ENCODE measurements at regions not wholly inside any gene's neighbourhood (a gene's known extent, or its start where the extent isn't known, plus 50 kb on each side); places are given as distances from the start of the nearest gene placed in this dataset.
"Not testable (repeated sequence)": the region's sequence is repeated elsewhere in the genome, so short reads cannot be mapped to it uniquely, and the experiment has no call there.

GRCh38 chrX:1140236-1140681 is 72.2 kb downstream of the CRLF2 start:
- DNase-seq: no peak

GRCh38 chrX:1139185-1139500 is 73.3 kb downstream of the CRLF2 start:
- no peak for DNase-seq

DNA sequence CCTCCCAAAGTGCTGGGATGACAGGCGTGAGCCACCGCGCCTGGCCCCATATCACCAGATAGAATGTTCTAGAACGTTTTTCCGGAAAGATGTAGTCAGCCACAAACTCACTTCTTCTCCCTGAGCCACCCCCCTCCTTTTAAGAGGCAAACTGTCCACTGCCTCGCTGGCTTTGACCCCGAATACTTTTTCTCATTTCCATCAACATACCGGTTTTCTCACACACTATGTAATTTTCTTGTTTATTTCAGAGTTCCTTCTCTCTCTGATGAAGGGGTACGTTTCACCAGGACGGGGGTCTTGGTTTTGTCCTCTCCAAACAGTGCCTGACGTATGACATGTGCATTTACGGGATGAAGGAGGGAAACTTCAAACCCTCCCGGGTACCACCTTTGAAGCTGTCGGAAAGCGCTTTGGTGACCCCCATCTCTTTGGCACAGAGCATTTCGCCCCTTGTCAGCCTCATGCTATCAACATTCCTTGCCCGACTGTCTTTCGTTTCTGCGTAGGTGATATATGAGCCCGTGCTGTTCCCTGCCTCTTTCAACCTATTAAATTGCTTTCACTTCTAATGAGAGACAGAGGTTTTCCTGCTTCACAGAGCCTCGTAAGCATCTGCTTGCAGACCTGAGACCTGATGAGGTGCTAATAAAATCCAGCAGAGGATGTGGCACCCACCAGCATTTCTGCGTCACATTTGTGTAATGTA is 73.8 kb downstream of the CRLF2 start:
- no peak for DNase-seq

- DNase-seq: no peak
These were observed 74.9 kb downstream of the CRLF2 start for GRCh38 chrX:1137531-1137930.

DNA sequence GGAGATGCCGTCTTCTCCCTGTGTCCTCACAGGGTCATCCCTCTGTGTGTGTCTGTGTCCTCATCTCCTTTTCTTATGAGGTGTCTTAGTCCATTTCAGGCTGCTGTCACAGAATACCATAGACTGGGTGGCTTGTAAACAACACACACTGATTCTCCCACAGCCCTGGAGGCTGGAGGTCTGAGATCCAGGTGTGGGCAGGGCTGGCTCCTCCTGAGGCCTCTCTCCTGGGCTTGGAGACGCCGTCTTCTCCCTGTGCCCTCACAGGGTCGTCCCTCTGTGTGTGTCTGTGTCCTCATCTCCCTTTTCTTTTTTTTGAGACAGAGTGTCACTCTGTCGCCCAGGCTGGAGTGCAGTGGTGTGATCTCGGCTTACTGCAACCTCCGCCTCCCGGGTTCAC is 75.9 kb downstream of the CRLF2 start:
- DNase-seq: not testable (repeated sequence)

- no peak for DNase-seq
These were observed 77.5 kb downstream of the CRLF2 start for GRCh38 chrX:1134976-1135375.

DNA sequence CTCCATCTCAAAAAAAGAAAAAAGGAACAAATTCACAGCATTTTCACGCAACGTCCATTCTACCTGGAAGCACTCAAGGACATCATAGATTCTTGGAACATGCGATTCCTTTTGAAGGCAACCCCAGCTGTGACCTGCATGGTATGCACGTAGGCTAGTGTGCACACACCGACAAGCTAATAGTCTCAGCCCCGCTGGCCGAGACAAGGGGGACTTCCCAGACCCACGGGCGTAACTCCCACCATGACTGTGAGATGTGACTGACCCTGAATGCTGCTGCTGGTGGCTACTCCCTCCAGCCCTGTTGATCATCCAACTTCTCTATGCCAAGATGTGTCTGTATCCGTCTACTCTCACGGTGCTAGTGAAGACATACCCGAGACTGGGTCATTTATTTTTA is 78.3 kb downstream of the CRLF2 start:
- DNase-seq: no peak

GRCh38 chrX:1126738-1127137 is 85.7 kb downstream of the CRLF2 start:
- no peak for DNase-seq

- DNase-seq: no peak
These were observed 87.9 kb downstream of the CRLF2 start for GRCh38 chrX:1124531-1124930.

- not testable (repeated sequence) for DNase-seq
These were observed 89.6 kb downstream of the CRLF2 start for GRCh38 chrX:1122851-1123250.

DNA sequence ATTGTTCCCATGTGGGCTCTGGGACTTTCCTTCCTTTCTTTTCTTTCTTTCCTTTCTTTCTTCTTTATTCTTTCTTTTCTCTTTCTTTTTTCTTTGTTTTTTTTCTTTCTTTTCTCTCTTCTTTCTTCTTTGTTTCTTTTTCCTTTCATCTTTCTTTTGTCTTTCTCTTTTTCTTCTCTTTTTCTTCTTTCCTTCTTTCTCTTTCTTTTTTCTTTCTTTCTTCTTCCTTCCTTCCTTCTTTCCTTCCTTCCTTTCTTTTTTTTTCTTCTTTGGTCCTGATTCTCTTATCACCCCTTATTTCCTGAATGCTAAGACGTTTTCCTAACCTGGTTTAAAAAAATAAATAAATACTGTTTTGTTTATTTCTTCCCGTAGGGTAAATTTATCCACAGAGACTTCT is 93.2 kb downstream of the CRLF2 start:
- DNase-seq: no peak

GRCh38 chrX:1118572-1119199 is 93.8 kb downstream of the CRLF2 start:
- no peak for DNase-seq

DNA sequence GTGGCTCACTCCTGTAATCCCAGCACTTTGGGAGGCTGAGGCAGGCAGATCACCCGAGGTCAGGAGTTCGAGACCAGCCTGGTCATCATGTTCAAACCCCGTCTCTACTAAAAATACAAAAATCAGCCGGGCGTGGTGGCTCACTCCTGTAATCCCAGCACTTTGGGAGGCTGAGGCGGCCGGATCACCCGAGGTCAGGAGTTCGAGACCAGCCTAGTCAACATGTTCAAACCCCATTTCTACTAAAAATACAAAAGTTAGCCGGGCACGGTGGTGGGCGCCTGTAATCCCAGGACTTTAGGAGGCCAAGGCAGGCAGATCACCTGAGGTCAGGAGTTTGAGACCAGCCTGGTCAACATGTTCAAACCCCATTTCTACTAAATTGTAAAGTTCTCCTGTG is 97.0 kb downstream of the CRLF2 start:
- not testable (repeated sequence) for DNase-seq

DNA sequence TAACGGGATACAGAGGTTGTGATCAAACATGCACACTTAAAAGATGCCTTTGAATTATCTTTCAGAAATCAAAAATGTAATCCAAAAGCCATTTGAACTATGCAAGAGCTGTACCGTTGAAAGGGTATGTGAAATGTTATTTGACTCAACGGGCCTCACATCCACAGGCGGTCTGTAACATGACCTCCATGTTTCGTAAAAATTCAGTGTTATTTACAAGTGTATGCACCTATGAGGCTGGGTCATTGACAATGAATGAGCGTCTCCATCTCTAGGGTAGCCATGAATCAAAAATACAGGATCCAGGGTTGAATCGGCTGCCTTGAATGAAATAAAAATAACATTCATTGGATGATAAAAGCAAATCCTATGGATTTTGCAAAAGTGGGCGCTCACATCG is 100.1 kb downstream of the CRLF2 start:
- no peak for DNase-seq

DNA sequence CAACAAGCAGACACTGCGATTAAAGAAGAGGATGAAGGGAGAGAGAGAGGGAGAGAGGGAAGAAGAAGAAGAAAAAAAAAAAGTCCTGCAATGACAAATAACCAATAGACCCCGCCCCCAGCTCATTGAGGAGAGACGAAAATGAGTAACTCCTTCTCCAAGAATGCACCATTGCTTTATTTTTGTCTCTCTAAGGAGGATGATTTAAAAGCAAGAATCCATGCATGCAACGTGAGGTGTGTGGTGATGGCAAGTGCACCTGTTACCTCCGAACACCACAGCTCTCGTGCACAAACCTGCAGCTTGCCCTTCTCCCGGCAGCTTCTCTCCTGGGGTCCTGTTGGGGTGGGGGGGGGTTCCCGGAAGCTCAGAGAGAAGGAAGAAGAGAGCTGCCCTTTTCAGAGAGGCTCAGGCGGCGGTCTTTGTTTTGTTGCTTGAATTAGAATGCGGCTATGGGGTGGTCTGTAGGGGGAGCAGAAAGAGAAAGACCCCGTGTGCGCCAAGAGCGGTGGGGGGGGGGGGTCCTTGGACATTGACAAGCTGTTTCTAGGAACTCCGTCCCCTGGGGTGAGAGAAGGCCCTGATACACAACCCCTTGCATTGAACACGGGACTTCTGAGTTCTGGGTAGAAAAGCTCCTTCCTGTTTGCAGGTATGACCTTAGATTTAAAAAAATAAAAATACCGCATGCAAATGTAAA is 100.7 kb downstream of the CRLF2 start:
- no peak for DNase-seq

- DNase-seq: no peak
These were observed 102.8 kb downstream of the CRLF2 start for GRCh38 chrX:1109580-1110119.

GRCh38 chrX:1108501-1109445 is 103.7 kb downstream of the CRLF2 start:
- no peak for DNase-seq

DNA sequence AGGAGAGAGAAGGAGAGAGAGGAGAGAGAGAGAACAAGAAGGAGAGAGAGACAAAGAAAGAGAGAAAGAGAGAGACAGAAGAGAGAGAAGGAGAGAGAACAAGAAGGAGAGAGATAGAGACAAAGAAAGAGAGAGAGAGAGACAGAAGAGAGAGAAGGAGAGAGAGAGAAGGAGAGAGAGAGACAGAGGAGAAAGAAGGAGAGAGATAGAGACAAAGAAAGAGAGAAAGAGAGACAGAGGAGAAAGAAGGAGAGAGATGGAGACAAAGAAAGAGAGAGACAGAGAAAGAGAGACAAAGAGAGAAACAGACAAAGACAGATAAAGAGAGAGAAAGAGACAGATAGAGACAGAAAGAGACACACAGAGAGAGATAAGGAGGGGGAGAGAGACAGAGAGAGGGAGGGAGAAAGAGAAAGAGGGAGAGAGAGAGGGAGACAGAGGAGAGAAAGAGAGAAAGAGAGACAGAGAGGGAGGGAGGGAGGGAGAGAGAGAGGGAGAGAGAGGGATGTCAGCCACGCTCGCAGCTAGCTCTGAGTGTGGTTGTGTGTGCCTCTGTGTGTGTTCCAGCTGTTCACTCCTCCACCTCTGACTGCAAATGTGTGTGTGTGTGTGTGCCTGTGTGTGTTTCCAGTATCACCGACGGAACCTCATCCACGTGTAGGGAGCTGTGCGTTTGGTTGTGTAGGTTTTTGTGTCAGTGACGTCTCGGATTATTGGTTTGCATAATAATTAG is 105.8 kb downstream of the CRLF2 start:
- no peak for DNase-seq

DNA sequence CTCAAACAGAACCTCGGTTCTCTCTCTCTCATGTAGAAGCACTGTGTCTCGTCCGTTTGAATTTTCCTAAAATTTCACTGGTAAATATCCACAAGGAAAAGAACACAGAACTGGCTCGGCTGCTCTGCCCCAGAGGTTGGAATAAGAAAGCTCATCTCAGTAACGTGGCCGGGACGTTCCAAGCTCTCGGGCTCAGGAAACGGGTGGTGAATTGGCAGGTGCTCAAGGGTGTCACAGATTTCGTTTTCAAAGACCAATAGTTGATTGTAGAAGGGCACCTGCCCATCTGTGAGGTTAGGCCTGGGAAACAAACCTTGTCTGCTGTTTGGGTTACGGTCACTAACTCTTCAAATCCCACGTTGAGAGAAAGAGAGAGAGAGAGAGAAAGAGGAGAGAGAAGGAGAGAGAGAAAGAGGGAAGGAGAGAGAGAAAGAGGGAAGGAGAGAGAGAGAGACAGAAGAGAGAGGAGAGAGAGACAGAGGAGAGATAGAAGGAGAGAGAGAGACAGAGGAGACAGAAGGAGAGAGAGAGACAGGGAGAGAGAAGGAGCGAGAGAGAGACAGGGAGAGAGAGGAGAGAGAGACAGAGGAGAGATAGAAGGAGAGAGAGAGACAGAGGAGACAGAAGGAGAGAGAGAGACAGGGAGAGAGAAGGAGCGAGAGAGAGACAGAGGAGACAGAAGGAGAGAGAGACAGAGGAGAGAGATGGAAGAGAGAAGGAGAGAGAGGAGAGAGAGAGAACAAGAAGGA is 106.6 kb downstream of the CRLF2 start:
- no peak for DNase-seq

GRCh38 chrX:1105031-1105430 is 107.4 kb downstream of the CRLF2 start:
- not testable (repeated sequence) for DNase-seq

- no peak for DNase-seq
These were observed 109.1 kb downstream of the CRLF2 start for GRCh38 chrX:1103360-1103759.
